ENCODE measurements at regions not wholly inside any gene's neighbourhood (a gene's known extent, or its start where the extent isn't known, plus 50 kb on each side); places are given as distances from the start of the nearest gene placed in this dataset.
"Not testable (repeated sequence)": the region's sequence is repeated elsewhere in the genome, so short reads cannot be mapped to it uniquely, and the experiment has no call there.

GRCh38 chr10:130924138-130924819 is 387.2 kb downstream of the TCERG1L start:
- no peak for DNase-seq

- DNase-seq, result no peak
Observed at GRCh38 chr10:130926442-130926841, 385.1 kb downstream of the TCERG1L start.

- no peak for DNase-seq
Observed at GRCh38 chr10:130927157-130927556, 384.4 kb downstream of the TCERG1L start.

GRCh38 chr10:130928306-130928705 is 383.2 kb downstream of the TCERG1L start:
- no peak for DNase-seq

- no peak for DNase-seq
Observed at GRCh38 chr10:130929422-130930325, 381.8 kb downstream of the TCERG1L start.

- no peak for DNase-seq
Observed at GRCh38 chr10:130930821-130931220, 380.7 kb downstream of the TCERG1L start.

GRCh38 chr10:130931256-130931655 is 380.3 kb downstream of the TCERG1L start:
- DNase-seq, result no peak

GRCh38 chr10:130932326-130933007 is 379.1 kb downstream of the TCERG1L start:
- DNase-seq, result no peak

- no peak for DNase-seq
Observed at GRCh38 chr10:130933008-130933390, 378.5 kb downstream of the TCERG1L start.

GRCh38 chr10:130934293-130935127 is 377.0 kb downstream of the TCERG1L start:
- DNase-seq, result no peak

- DNase-seq, result no peak
Observed at GRCh38 chr10:130935128-130935439, 376.4 kb downstream of the TCERG1L start.

- DNase-seq, result no peak
Observed at GRCh38 chr10:130935897-130936550, 375.5 kb downstream of the TCERG1L start.

- no peak for DNase-seq
Observed at GRCh38 chr10:130936851-130937250, 374.7 kb downstream of the TCERG1L start.

- DNase-seq, result no peak
Observed at GRCh38 chr10:130938051-130938450, 373.5 kb downstream of the TCERG1L start.

GRCh38 chr10:130938891-130939290 is 372.6 kb downstream of the TCERG1L start:
- DNase-seq, result not testable (repeated sequence)

GRCh38 chr10:130941886-130942285 is 369.6 kb downstream of the TCERG1L start:
- no peak for DNase-seq

- no peak for DNase-seq
Observed at GRCh38 chr10:130952086-130952485, 359.4 kb downstream of the TCERG1L start.

- DNase-seq, result no peak
Observed at GRCh38 chr10:130954326-130954905, 357.1 kb downstream of the TCERG1L start.

- no peak for DNase-seq
Observed at GRCh38 chr10:130956251-130956650, 355.3 kb downstream of the TCERG1L start.

GRCh38 chr10:130957423-130957822 is 354.1 kb downstream of the TCERG1L start:
- no peak for DNase-seq

- no peak for DNase-seq
Observed at GRCh38 chr10:130958003-130958402, 353.5 kb downstream of the TCERG1L start.

Measured in activated CD4-positive, alpha-beta T cell treated with anti-CD3 and anti-CD28 coated beads, Interleukin-2, amount 50 U/mL, for 1 hour (primary cell).